Neural progenitor cell (in vitro differentiated cells): ENCODE measurements at regions not wholly inside any gene's neighbourhood (a gene's known extent, or its start where the extent isn't known, plus 50 kb on each side); places are given as distances from the start of the nearest gene placed in this dataset.
A peak's percentile ranks its signal among the peaks of the same experiment; 100 is the strongest.

Experiments used
- DNase-seq: peaks from one replicate; pipeline ENCODE4 v3.0.0-alpha.2; 2016; ENCODE audit warnings: low spot score
- H2AFZ ChIP-seq: fragments of 200-600 bp; sonication (generic); replicated peaks from 2 replicates; pipeline ENCODE4 v1.6.1; 2016; ENCODE audit warnings: antibody characterized with exemption
- H3F3A ChIP-seq: fragments of 200-600 bp; sonication (generic); 2 replicates; pipeline ENCODE4 v1.6.1; 2016; ENCODE audit warnings: antibody characterized with exemption, low read depth
- H3K27ac ChIP-seq: fragments of 200-600 bp; sonication (generic); 2 replicates; pipeline ENCODE4 v1.5.1; 2016; ENCODE audit warnings: mild to moderate bottlenecking
- H3K27me3 ChIP-seq: fragments of 200-600 bp; sonication (generic); 2 replicates; pipeline ENCODE4 v1.6.1; 2016; ENCODE audit warnings: mild to moderate bottlenecking, moderate library complexity
- H3K36me3 ChIP-seq: fragments of 200-600 bp; sonication (generic); 2 replicates; pipeline ENCODE4 v1.5.1; 2016
- H3K4me1 ChIP-seq: fragments of 200-600 bp; sonication (generic); 2 replicates; pipeline ENCODE4 v1.6.1; 2016; ENCODE audit warnings: mixed run types
- H3K4me2 ChIP-seq: fragments of 200-600 bp; sonication (generic); 2 replicates; pipeline ENCODE4 v1.6.1; 2016
- H3K4me3 ChIP-seq: fragments of 200-600 bp; sonication (generic); 2 replicates; pipeline ENCODE4 v1.5.1; 2016
- H3K79me2 ChIP-seq: fragments of 200-600 bp; sonication (generic); 2 replicates; pipeline ENCODE4 v1.6.1; 2016; ENCODE audit warnings: low read depth
- H3K9ac ChIP-seq: fragments of 200-600 bp; sonication (generic); 2 replicates; pipeline ENCODE4 v1.6.1; 2016
- H3K9me3 ChIP-seq: fragments of 200-600 bp; sonication (generic); 2 replicates; pipeline ENCODE4 v1.5.1; 2016; ENCODE audit warnings: low read depth
- H4K20me1 ChIP-seq: fragments of 200-600 bp; sonication (generic); 2 replicates; pipeline ENCODE4 v1.6.1; 2016; ENCODE audit warnings: low read depth
- H3K27ac Mint-ChIP-seq: 3 replicates; pipeline ENCODE4 v1.8.0; 2021; ENCODE audit warnings: mixed read lengths
- H3K27me3 Mint-ChIP-seq: 2 replicates; pipeline ENCODE4 v1.8.0; 2022; ENCODE audit warnings: low read depth, mild to moderate bottlenecking, inconsistent platforms, moderate library complexity, mixed read lengths; ENCODE audit not compliant: insufficient read depth
- H3K36me3 Mint-ChIP-seq: 3 replicates; pipeline ENCODE4 v1.8.0; 2021; ENCODE audit warnings: mixed read lengths
- H3K4me1 Mint-ChIP-seq: 3 replicates; pipeline ENCODE4 v1.8.0; 2021; ENCODE audit warnings: mixed read lengths
- H3K4me3 Mint-ChIP-seq: 3 replicates; pipeline ENCODE4 v1.8.0; 2021; ENCODE audit warnings: mild to moderate bottlenecking, moderate library complexity, mixed read lengths
- H3K9me3 Mint-ChIP-seq: 3 replicates; pipeline ENCODE4 v1.8.0; 2020; ENCODE audit warnings: mixed read lengths
- EZH2 ChIP-seq: fragments of 200-600 bp; sonication (generic); IDR thresholded peaks from 2 replicates; pipeline ENCODE4 v1.6.1; 2017; ENCODE audit warnings: antibody characterized with exemption, mild to moderate bottlenecking, moderate library complexity
- EZH2phosphoT487 ChIP-seq: fragments of 200-600 bp; sonication (generic); IDR thresholded peaks from 2 replicates; pipeline ENCODE4 v1.6.1; 2017; ENCODE audit warnings: antibody characterized with exemption
- TF ChIP-seq, protein P1 (sequence below): fragments of 200-600 bp; sonication (generic); IDR thresholded peaks from 2 replicates; pipeline ENCODE4 v1.5.1; 2017; ENCODE audit warnings: antibody characterized with exemption, mild to moderate bottlenecking

- Histone ChIP-seq H3K4me2 (no peak overlapping the region), H3K4me3 (no peak overlapping the region), H3K27ac (no peak overlapping the region), H3K9me3 (no peaks in the 10 kb centered on the region), H3K4me1 (no peaks in the 10 kb centered on the region), H4K20me1 (no peaks in the 10 kb centered on the region), H3K9ac (no peak overlapping the region), H3F3A (no peaks in the 10 kb centered on the region), H3K79me2 (no peaks in the 10 kb centered on the region), H3K27me3 (no peaks in the 10 kb centered on the region), H3K36me3 (no peaks in the 10 kb centered on the region), H2AFZ (no peak overlapping the region)
- DNase-seq: no peak
- Mint-ChIP-seq H3K27me3 (no peaks in the 10 kb centered on the region), H3K4me1 (no peaks in the 10 kb centered on the region), H3K4me3 (no peak overlapping the region), H3K27ac (no peak overlapping the region), H3K36me3 (no peaks in the 10 kb centered on the region), H3K9me3 (peaks cover 6% of the 10 kb centered on the region)
- TF ChIP-seq EZH2 (no peak), EZH2phosphoT487 (no peak)
- TF ChIP-seq, protein P1, sequence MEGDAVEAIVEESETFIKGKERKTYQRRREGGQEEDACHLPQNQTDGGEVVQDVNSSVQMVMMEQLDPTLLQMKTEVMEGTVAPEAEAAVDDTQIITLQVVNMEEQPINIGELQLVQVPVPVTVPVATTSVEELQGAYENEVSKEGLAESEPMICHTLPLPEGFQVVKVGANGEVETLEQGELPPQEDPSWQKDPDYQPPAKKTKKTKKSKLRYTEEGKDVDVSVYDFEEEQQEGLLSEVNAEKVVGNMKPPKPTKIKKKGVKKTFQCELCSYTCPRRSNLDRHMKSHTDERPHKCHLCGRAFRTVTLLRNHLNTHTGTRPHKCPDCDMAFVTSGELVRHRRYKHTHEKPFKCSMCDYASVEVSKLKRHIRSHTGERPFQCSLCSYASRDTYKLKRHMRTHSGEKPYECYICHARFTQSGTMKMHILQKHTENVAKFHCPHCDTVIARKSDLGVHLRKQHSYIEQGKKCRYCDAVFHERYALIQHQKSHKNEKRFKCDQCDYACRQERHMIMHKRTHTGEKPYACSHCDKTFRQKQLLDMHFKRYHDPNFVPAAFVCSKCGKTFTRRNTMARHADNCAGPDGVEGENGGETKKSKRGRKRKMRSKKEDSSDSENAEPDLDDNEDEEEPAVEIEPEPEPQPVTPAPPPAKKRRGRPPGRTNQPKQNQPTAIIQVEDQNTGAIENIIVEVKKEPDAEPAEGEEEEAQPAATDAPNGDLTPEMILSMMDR: no peak
These were observed 465.5 kb downstream of the XIRP2 start for GRCh38 chr2:167353605-167354280.

- no peak overlapping the region for H2AFZ ChIP-seq
- H3K4me1 Mint-ChIP-seq: peaks cover 5% of the 10 kb centered on the region
- peaks cover 6% of the 10 kb centered on the region for H3K36me3 Mint-ChIP-seq
These were observed 457.3 kb downstream of the XIRP2 start for GRCh38 chr2:167345559-167345958.

GRCh38 chr2:167342769-167343168, 454.5 kb downstream of the XIRP2 start:
- H3K27me3 Mint-ChIP-seq: no peaks in the 10 kb centered on the region
- Histone ChIP-seq H3K9ac (no peak overlapping the region), H3F3A (no peaks in the 10 kb centered on the region), H2AFZ (no peak overlapping the region), H3K4me2 (no peak overlapping the region), H3K4me3 (no peak overlapping the region), H3K4me1 (peaks cover 10% of the 10 kb centered on the region), H4K20me1 (no peaks in the 10 kb centered on the region), H3K36me3 (no peaks in the 10 kb centered on the region), H3K9me3 (no peaks in the 10 kb centered on the region), H3K79me2 (no peaks in the 10 kb centered on the region), H3K27me3 (no peaks in the 10 kb centered on the region), H3K27ac (no peak overlapping the region)
- peak; percentile 44 for DNase-seq
- peaks cover 5% of the 10 kb centered on the region for H3K4me1 Mint-ChIP-seq
- no peak for TF ChIP-seq EZH2phosphoT487
- TF ChIP-seq, protein P1: peak; percentile 55
- TF ChIP-seq EZH2: no peak
- no peak overlapping the region for H3K27ac Mint-ChIP-seq
- no peak overlapping the region for H3K4me3 Mint-ChIP-seq
- H3K36me3 Mint-ChIP-seq: peaks cover 9% of the 10 kb centered on the region
- H3K9me3 Mint-ChIP-seq: no peaks in the 10 kb centered on the region

More at GRCh38 chr2:167345559-167345958, 457.3 kb downstream of the XIRP2 start:
- Histone ChIP-seq H4K20me1 (no peaks in the 10 kb centered on the region), H3K9ac (no peak overlapping the region), H3K27ac (no peak overlapping the region), H3K4me1 (peaks cover 9% of the 10 kb centered on the region), H3K79me2 (no peaks in the 10 kb centered on the region), H3K4me3 (no peak overlapping the region), H3K36me3 (no peaks in the 10 kb centered on the region), H3F3A (no peaks in the 10 kb centered on the region), H3K4me2 (no peak overlapping the region), H3K9me3 (no peaks in the 10 kb centered on the region), H3K27me3 (no peaks in the 10 kb centered on the region)
- no peak for TF ChIP-seq EZH2phosphoT487
- no peak for TF ChIP-seq EZH2
- TF ChIP-seq, protein P1: no peak
- DNase-seq: no peak
- no peaks in the 10 kb centered on the region for H3K27me3 Mint-ChIP-seq
- no peaks in the 10 kb centered on the region for H3K9me3 Mint-ChIP-seq
- no peak overlapping the region for H3K27ac Mint-ChIP-seq
- H3K4me3 Mint-ChIP-seq: no peak overlapping the region
